Keratinocyte (primary cell): ENCODE measurements at regions not wholly inside any gene's neighbourhood (a gene's known extent, or its start where the extent isn't known, plus 50 kb on each side); places are given as distances from the start of the nearest gene placed in this dataset.

Experiments
- DNase-seq: peaks from one replicate; pipeline ENCODE4 v3.0.0-alpha.2; 2011; ENCODE audit warnings: low read depth, missing footprints, low spot score
- FAIRE-seq: peaks from 2 replicates; lab custom pipeline; 2011; peaks lifted over from hg19 to GRCh38; lab: Jason Lieb, UNC
- H2AFZ ChIP-seq: 2 replicates; pipeline ENCODE4 v1.6.0; 2012; ENCODE audit warnings: low read length, control low read depth, inconsistent platforms; ENCODE audit not compliant: control insufficient read depth
- H3K27ac ChIP-seq: 2 replicates; pipeline ENCODE4 v1.5.1; 2011; ENCODE audit warnings: low read length; ENCODE audit not compliant: control insufficient read depth, insufficient read depth
- H3K27me3 ChIP-seq: 3 replicates; pipeline ENCODE4 v1.6.0; 2011; ENCODE audit warnings: low read length; ENCODE audit not compliant: control insufficient read depth, insufficient read depth; ENCODE audit errors: extremely low read depth
- H3K36me3 ChIP-seq, 2 experiments: 2 replicates in 1 of 2; 3 replicates in 1 of 2; pipeline ENCODE4 v1.5.1; 2011; ENCODE audit warnings: low read length in 2 of 2, mild to moderate bottlenecking in 1 of 2; ENCODE audit not compliant: control insufficient read depth in 2 of 2, insufficient read depth in 2 of 2; ENCODE audit errors: extremely low read depth in 1 of 2
- H3K4me1 ChIP-seq: 3 replicates; pipeline ENCODE4 v1.5.1; 2011; ENCODE audit warnings: low read length; ENCODE audit not compliant: control insufficient read depth, insufficient read depth; ENCODE audit errors: extremely low read depth
- H3K4me2 ChIP-seq: 3 replicates; pipeline ENCODE4 v1.6.0; 2011; ENCODE audit warnings: low read depth, low read length; ENCODE audit not compliant: control insufficient read depth, insufficient read depth; ENCODE audit errors: extremely low read depth
- H3K4me3 ChIP-seq, 3 experiments: fragments of 200-600 bp in 1 of 3; sonication (generic) in 1 of 3; 2 replicates in 2 of 3; 3 replicates in 1 of 3; pipeline ENCODE4 v1.5.1; 2011 to 2016; ENCODE audit warnings: low read length in 3 of 3, mild to moderate bottlenecking in 3 of 3, control low read depth in 2 of 3, inconsistent platforms in 1 of 3, low read depth in 1 of 3, mixed read lengths in 1 of 3, mixed run types in 1 of 3, moderate library complexity in 1 of 3; ENCODE audit not compliant: control insufficient read depth in 2 of 3, insufficient read depth in 2 of 3; ENCODE audit errors: extremely low read depth in 1 of 3
- H3K79me2 ChIP-seq: 2 replicates; pipeline ENCODE4 v1.6.0; 2012; ENCODE audit warnings: low read length; ENCODE audit not compliant: control insufficient read depth, insufficient read depth
- H3K9ac ChIP-seq: 3 replicates; pipeline ENCODE4 v1.6.0; 2011; ENCODE audit warnings: low read length; ENCODE audit not compliant: control insufficient read depth, insufficient read depth; ENCODE audit errors: extremely low read depth
- H3K9me1 ChIP-seq: 3 replicates; pipeline ENCODE4 v1.6.0; 2011; ENCODE audit warnings: low read length; ENCODE audit not compliant: control insufficient read depth, insufficient read depth; ENCODE audit errors: extremely low read depth
- H3K9me3 ChIP-seq: 2 replicates; pipeline ENCODE4 v1.5.1; 2012; ENCODE audit warnings: low read depth, low read length; ENCODE audit not compliant: control insufficient read depth
- H4K20me1 ChIP-seq: 3 replicates; pipeline ENCODE4 v1.6.0; 2011; ENCODE audit warnings: low read length; ENCODE audit not compliant: control insufficient read depth, insufficient read depth; ENCODE audit errors: extremely low read depth
- EZH2 ChIP-seq: IDR thresholded peaks from one replicate; pipeline ENCODE4 v1.6.1; 2012; ENCODE audit warnings: inconsistent platforms, mild to moderate bottlenecking, low read length, moderate library complexity
- dilution Hi-C: fragments of 300-500 bp; cut with MboI; formaldehyde crosslinking; loops from one replicate; pipeline ENCODE4 v1.7.0; 2020; ENCODE audit warnings: low sequenced_read_pairs; ENCODE audit not compliant: extremely low pct_ligation_motif_present
- TF ChIP-seq, protein P1 (sequence below), 3 experiments: IDR thresholded peaks in 1 of 3; conservative IDR thresholded peaks in 1 of 3; optimal IDR thresholded peaks in 1 of 3; 2 replicates in 2 of 3; 3 replicates in 1 of 3; pipeline versions ENCODE3 to v1.5.1; 2011; ENCODE audit warnings: low read length in 3 of 3, mild to moderate bottlenecking in 3 of 3, moderate library complexity in 2 of 3, control low read depth in 1 of 3, inconsistent platforms in 1 of 3; ENCODE audit not compliant: insufficient read depth in 2 of 3; ENCODE audit errors: extremely low read depth in 1 of 3

GRCh38 chr15:47548231-47548630 is 169.1 kb upstream of the SEMA6D start:
- H3K9me3 ChIP-seq: no peaks in the 10 kb centered on the region
- dilution Hi-C loops: no loop called here
- no peaks in the 10 kb centered on the region for H3K27me3 ChIP-seq
- H3K79me2 ChIP-seq: no peaks in the 10 kb centered on the region
- no peak for TF ChIP-seq EZH2
- TF ChIP-seq, protein P1, sequence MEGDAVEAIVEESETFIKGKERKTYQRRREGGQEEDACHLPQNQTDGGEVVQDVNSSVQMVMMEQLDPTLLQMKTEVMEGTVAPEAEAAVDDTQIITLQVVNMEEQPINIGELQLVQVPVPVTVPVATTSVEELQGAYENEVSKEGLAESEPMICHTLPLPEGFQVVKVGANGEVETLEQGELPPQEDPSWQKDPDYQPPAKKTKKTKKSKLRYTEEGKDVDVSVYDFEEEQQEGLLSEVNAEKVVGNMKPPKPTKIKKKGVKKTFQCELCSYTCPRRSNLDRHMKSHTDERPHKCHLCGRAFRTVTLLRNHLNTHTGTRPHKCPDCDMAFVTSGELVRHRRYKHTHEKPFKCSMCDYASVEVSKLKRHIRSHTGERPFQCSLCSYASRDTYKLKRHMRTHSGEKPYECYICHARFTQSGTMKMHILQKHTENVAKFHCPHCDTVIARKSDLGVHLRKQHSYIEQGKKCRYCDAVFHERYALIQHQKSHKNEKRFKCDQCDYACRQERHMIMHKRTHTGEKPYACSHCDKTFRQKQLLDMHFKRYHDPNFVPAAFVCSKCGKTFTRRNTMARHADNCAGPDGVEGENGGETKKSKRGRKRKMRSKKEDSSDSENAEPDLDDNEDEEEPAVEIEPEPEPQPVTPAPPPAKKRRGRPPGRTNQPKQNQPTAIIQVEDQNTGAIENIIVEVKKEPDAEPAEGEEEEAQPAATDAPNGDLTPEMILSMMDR (optimal IDR thresholded peaks at IDR 0.05 in 1 of 3, IDR thresholded peaks at IDR 0.05 in 1 of 3, conservative IDR thresholded peaks at IDR 0.05 in 1 of 3; ENCODE audit: extremely low read depth in 1 of 3, insufficient read depth in 2 of 3, low read length in 3 of 3): no peak
- H3K4me1 ChIP-seq: no peaks in the 10 kb centered on the region
- H3K4me2 ChIP-seq: no peak overlapping the region
- no peak overlapping the region for H3K27ac ChIP-seq
- DNase-seq (no peak), FAIRE-seq (no peak)
- H3K9ac ChIP-seq: no peak overlapping the region
- H3K4me3 ChIP-seq: no peak overlapping the region
- H3K36me3 ChIP-seq: no peaks in the 10 kb centered on the region
- no peak overlapping the region for H2AFZ ChIP-seq
- H3K9me1 ChIP-seq: no peaks in the 10 kb centered on the region
- no peaks in the 10 kb centered on the region for H4K20me1 ChIP-seq

DNA sequence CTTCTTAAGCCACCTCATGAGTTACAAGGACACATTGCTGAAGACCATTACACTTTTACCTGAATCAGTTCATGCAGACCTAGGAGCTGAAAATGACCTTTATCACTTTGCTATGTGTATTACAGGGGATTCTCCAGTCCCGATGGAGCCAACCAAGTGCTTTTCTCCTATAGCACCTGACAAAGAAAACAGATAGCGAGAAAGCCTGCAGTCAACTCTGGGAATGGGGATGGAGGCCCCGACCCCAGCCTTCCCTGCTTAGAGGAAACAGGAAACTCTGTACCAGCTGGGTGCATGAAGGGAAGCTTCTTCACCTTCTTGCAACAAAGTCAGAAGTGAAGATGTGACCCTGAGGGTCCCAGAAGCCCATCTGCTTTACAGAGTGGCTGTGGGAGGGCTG is 168.3 kb upstream of the SEMA6D start:
- no peak for FAIRE-seq
- no peaks in the 10 kb centered on the region for H3K27me3 ChIP-seq
- dilution Hi-C loops: no loop called here

More for the DNA sequence above, 168.3 kb upstream of the SEMA6D start:
- Histone ChIP-seq H3K4me1 (no peaks in the 10 kb centered on the region), H4K20me1 (no peaks in the 10 kb centered on the region), H3K4me2 (no peak overlapping the region), H3K9ac (no peak overlapping the region), H2AFZ (no peak overlapping the region), H3K9me1 (no peaks in the 10 kb centered on the region), H3K27ac (no peak overlapping the region), H3K36me3 (no peaks in the 10 kb centered on the region), H3K9me3 (no peaks in the 10 kb centered on the region), H3K4me3 (no peak overlapping the region), H3K79me2 (no peaks in the 10 kb centered on the region)
- no peak for DNase-seq
- TF ChIP-seq, protein P1 (optimal IDR thresholded peaks at IDR 0.05 in 1 of 3, IDR thresholded peaks at IDR 0.05 in 1 of 3, conservative IDR thresholded peaks at IDR 0.05 in 1 of 3; ENCODE audit: extremely low read depth in 1 of 3, insufficient read depth in 2 of 3, low read length in 3 of 3): no peak
- TF ChIP-seq EZH2: no peak
